HEK293 (cell line): ENCODE measurements at regions not wholly inside any gene's neighbourhood (a gene's known extent, or its start where the extent isn't known, plus 50 kb on each side); places are given as distances from the start of the nearest gene placed in this dataset.

Experiments
- CTCF ChIA-PET: fragments of 350-600 bp; formaldehyde crosslinking; extraction: SDS; loops from one replicate; lab custom pipeline; 2021; ENCODE audit warnings: antibody characterized with exemption; lab: Yijun Ruan, JAX
- POLR2A ChIA-PET: fragments of 300-600 bp; formaldehyde crosslinking; extraction: SDS; loops from one replicate; lab custom pipeline; 2020; ENCODE audit warnings: antibody characterized with exemption, inconsistent platforms; lab: Yijun Ruan, JAX
- H3K27ac ChIP-seq: fragments of 200-500 bp; sonication (Bioruptor generic); 2 replicates; pipeline ENCODE4 v1.5.1; 2014; ENCODE audit warnings: low read depth, low read length, control low read depth, inconsistent platforms; ENCODE audit errors: extremely low read depth
- H3K36me3 ChIP-seq, 2 experiments: fragments of 200-500 bp in 1 of 2; sonication (Bioruptor generic) in 1 of 2; 1 replicate in 1 of 2; 2 replicates in 1 of 2; pipeline ENCODE4 v1.5.1; 2014 to 2017; ENCODE audit warnings: inconsistent platforms in 2 of 2, low read length in 2 of 2; ENCODE audit not compliant: control insufficient read depth in 2 of 2, insufficient read depth in 1 of 2
- H3K4me1 ChIP-seq: fragments of 200-500 bp; sonication (Bioruptor generic); 2 replicates; pipeline ENCODE4 v1.5.1; 2014; ENCODE audit warnings: mild to moderate bottlenecking, low read length, inconsistent platforms; ENCODE audit not compliant: control insufficient read depth, insufficient read depth
- H3K4me3 ChIP-seq: 2 replicates; pipeline ENCODE4 v1.5.1; 2011; ENCODE audit warnings: low read depth, mild to moderate bottlenecking, control low read depth, low read length, moderate library complexity
- H3K9me3 ChIP-seq: fragments of 200-500 bp; sonication (Bioruptor generic); 2 replicates; pipeline ENCODE4 v1.5.1; 2014; ENCODE audit warnings: low read depth, low read length, inconsistent platforms; ENCODE audit not compliant: control insufficient read depth, insufficient read depth
- FEZF1 ChIP-seq: fragments of 450-650 bp; formaldehyde crosslinking; IDR thresholded peaks from 2 replicates; pipeline ENCODE4 v1.5.1; 2016; ENCODE audit warnings: missing biosample characterization, missing genetic modification characterization
- KLF1 ChIP-seq: fragments of 450-650 bp; formaldehyde crosslinking; IDR thresholded peaks from 2 replicates; pipeline ENCODE4 v1.5.1; 2016; ENCODE audit warnings: missing biosample characterization, missing genetic modification characterization
- SCRT1 ChIP-seq: fragments of 450-650 bp; formaldehyde crosslinking; IDR thresholded peaks from 2 replicates; pipeline ENCODE4 v1.5.1; 2016; ENCODE audit warnings: missing biosample characterization, missing genetic modification characterization, borderline replicate concordance
- SETDB1 ChIP-seq: IDR thresholded peaks from one replicate; pipeline ENCODE4 v1.6.1; 2017; ENCODE audit warnings: mild to moderate bottlenecking, low read length, moderate library complexity, mixed read lengths; ENCODE audit not compliant: insufficient read length
- ZBTB1 ChIP-seq: fragments of 450-650 bp; formaldehyde crosslinking; IDR thresholded peaks from 2 replicates; pipeline ENCODE4 v1.5.1; 2016; ENCODE audit warnings: missing biosample characterization, missing genetic modification characterization
- ZBTB21 ChIP-seq: fragments of 450-650 bp; formaldehyde crosslinking; IDR thresholded peaks from 2 replicates; pipeline ENCODE4 v1.5.1; 2017; ENCODE audit warnings: missing biosample characterization, missing genetic modification characterization
- ZBTB49 ChIP-seq: fragments of 450-650 bp; formaldehyde crosslinking; IDR thresholded peaks from 2 replicates; pipeline ENCODE4 v1.5.1; 2016; ENCODE audit warnings: missing biosample characterization, missing genetic modification characterization, low read depth
- ZFP41 ChIP-seq: fragments of 450-650 bp; formaldehyde crosslinking; IDR thresholded peaks from 2 replicates; pipeline ENCODE4 v1.5.1; 2016; ENCODE audit warnings: missing biosample characterization, missing genetic modification characterization, borderline replicate concordance
- ZNF140 ChIP-seq: fragments of 450-650 bp; formaldehyde crosslinking; IDR thresholded peaks from 2 replicates; pipeline ENCODE4 v1.5.1; 2016; ENCODE audit warnings: missing biosample characterization, missing genetic modification characterization
- ZNF366 ChIP-seq: fragments of 450-650 bp; formaldehyde crosslinking; conservative IDR thresholded peaks from 2 replicates; pipeline ENCODE4 v1.5.1; 2016; ENCODE audit warnings: missing biosample characterization, missing genetic modification characterization
- ZNF518A ChIP-seq: fragments of 450-650 bp; formaldehyde crosslinking; conservative IDR thresholded peaks from 2 replicates; pipeline ENCODE4 v1.5.1; 2016; ENCODE audit warnings: low read depth, missing biosample characterization, missing genetic modification characterization
- ZNF530 ChIP-seq: fragments of 450-650 bp; formaldehyde crosslinking; IDR thresholded peaks from 2 replicates; pipeline ENCODE4 v1.5.1; 2016; ENCODE audit warnings: low read depth, missing biosample characterization, missing genetic modification characterization
- ZNF549 ChIP-seq: fragments of 450-650 bp; IDR thresholded peaks from 2 replicates; pipeline ENCODE4 v1.5.1; 2018; ENCODE audit warnings: missing biosample characterization, missing genetic modification characterization, mild to moderate bottlenecking, inconsistent platforms, moderate library complexity
- ZNF558 ChIP-seq: fragments of 450-650 bp; formaldehyde crosslinking; IDR thresholded peaks from 2 replicates; pipeline ENCODE4 v1.5.1; 2016; ENCODE audit warnings: missing biosample characterization, missing genetic modification characterization
- ZNF660 ChIP-seq: fragments of 450-650 bp; IDR thresholded peaks from 2 replicates; pipeline ENCODE4 v1.5.1; 2018; ENCODE audit warnings: missing biosample characterization, mild to moderate bottlenecking, missing genetic modification characterization
- ZNF664 ChIP-seq: fragments of 450-650 bp; formaldehyde crosslinking; IDR thresholded peaks from 2 replicates; pipeline ENCODE4 v1.5.1; 2016; ENCODE audit warnings: missing biosample characterization, missing genetic modification characterization

GRCh38 chr3:70426071-70426470 lies 113.6 kb upstream of the MDFIC2 start:
- CTCF ChIA-PET: no interaction called here
- no peak for TF ChIP-seq ZNF530
- no peak overlapping the region for H3K27ac ChIP-seq
- no peaks in the 10 kb centered on the region for H3K4me1 ChIP-seq
- POLR2A ChIA-PET: no interaction called here
- no peaks in the 10 kb centered on the region for H3K9me3 ChIP-seq
- H3K4me3 ChIP-seq: no peak overlapping the region
- no peaks in the 10 kb centered on the region for H3K36me3 ChIP-seq

GRCh38 chr3:70421506-70421905 lies 109.1 kb upstream of the MDFIC2 start:
- H3K9me3 ChIP-seq: no peaks in the 10 kb centered on the region
- POLR2A ChIA-PET: no interaction called here
- no peak overlapping the region for H3K27ac ChIP-seq
- H3K4me3 ChIP-seq: no peak overlapping the region
- no peaks in the 10 kb centered on the region for H3K4me1 ChIP-seq
- no peaks in the 10 kb centered on the region for H3K36me3 ChIP-seq
- no peak for TF ChIP-seq ZNF558 (tag by site-specific recombination)
- no peak for TF ChIP-seq ZNF549 (tag by site-specific recombination)
- no peak for TF ChIP-seq ZBTB21 (tag by site-specific recombination)
- no peak for TF ChIP-seq ZNF140 (tag by site-specific recombination)
- no peak for TF ChIP-seq ZNF660 (tag by site-specific recombination)
- TF ChIP-seq ZNF530: no peak
- no peak for TF ChIP-seq ZBTB49 (tag by site-specific recombination)
- TF ChIP-seq FEZF1 (tag by site-specific recombination): no peak
- no peak for TF ChIP-seq SCRT1 (tag by site-specific recombination)
- CTCF ChIA-PET: no interaction called here

- Histone ChIP-seq H3K9me3 (no peaks in the 10 kb centered on the region), H3K4me3 (no peak overlapping the region), H3K27ac (no peak overlapping the region), H3K4me1 (no peaks in the 10 kb centered on the region), H3K36me3 (no peaks in the 10 kb centered on the region)
- no peak for TF ChIP-seq ZNF664 (tag by site-specific recombination)
- TF ChIP-seq ZFP41: no peak
- no peak for TF ChIP-seq ZBTB1 (tag by site-specific recombination)
- CTCF ChIA-PET: no interaction called here
- POLR2A ChIA-PET: no interaction called here
Observed at GRCh38 chr3:70409018-70409417, 96.6 kb upstream of the MDFIC2 start.

GRCh38 chr3:70400194-70400593 lies 87.8 kb upstream of the MDFIC2 start:
- TF ChIP-seq SETDB1 (no peak), ZNF558 (tag by site-specific recombination) (no peak), ZNF366 (tag by site-specific recombination) (no peak), ZNF518A (tag by site-specific recombination) (no peak), KLF1 (tag by site-specific recombination) (no peak)
- ChIA-PET CTCF (no interaction called here), POLR2A (no interaction called here)
- Histone ChIP-seq H3K4me3 (no peak overlapping the region), H3K27ac (no peak overlapping the region), H3K9me3 (no peaks in the 10 kb centered on the region), H3K36me3 (no peaks in the 10 kb centered on the region), H3K4me1 (no peaks in the 10 kb centered on the region)
